Anterior cingulate cortex (tissue), 58 donors: ENCODE measurements at regions not wholly inside any gene's neighbourhood (a gene's known extent, or its start where the extent isn't known, plus 50 kb on each side); places are given as distances from the start of the nearest gene placed in this dataset.
A peak's percentile ranks its signal among the peaks of the same experiment; 100 is the strongest.
"Not testable (repeated sequence)": the region's sequence is repeated elsewhere in the genome, so short reads cannot be mapped to it uniquely, and the experiment has no call there.

ENCODE experiments used
- DNase-seq, 58 donors: peaks; one replicate each; lab custom pipeline; 2025; lab: John Stamatoyannopoulos, UW

DNA sequence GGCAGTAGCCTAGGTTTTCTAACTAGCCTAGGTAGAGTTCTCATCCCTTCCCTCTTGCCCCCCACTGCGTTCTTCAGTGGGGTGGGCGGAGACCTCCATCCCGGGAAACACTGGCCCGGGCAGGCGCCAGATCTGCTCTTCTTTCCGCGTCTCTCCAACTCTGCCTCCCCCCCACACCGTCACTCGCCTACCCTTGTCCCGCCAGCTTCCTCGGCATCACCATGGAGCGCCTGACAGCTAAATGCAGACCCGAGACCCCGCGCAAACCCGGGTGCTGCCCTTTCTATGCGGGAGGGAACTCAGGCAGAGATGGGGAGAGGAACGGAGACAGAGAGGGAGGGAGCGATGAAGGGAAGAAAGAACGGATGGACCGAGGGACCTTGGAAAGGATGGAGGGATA, 1494.8 kb upstream of the DEFB115 start:
- no peak for DNase-seq

DNA sequence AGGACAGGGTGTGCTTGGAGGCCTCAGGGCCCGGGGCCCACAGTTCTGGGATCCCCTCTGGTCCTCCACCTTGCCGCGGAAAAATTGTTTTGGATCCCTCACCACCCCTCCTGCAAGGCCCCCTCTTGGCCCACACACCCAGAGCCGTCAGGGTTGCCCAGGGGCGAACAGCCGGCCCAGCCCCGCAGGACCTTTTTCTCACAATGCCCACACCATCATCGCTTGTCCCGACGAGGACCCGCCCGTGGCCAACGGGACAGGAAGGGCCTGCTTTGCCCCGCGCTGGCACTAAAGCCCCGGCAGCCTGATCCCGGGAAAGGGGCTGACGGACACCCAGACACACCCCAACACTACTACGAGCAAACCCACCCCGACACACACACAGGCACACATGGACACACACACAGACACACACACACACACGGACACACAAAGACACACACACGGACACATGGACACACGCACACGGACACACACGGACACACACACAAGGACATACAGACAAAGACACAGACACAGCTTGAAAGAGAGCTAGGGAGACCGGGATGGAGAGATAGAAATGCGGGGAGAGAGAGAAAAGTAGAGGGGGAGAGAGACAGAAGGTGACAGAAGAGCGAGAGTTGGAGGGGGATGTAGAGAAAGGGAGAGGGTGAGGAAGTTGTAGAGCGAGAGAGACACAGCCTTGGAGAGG, 1493.5 kb upstream of the DEFB115 start:
- no peak for DNase-seq

DNA sequence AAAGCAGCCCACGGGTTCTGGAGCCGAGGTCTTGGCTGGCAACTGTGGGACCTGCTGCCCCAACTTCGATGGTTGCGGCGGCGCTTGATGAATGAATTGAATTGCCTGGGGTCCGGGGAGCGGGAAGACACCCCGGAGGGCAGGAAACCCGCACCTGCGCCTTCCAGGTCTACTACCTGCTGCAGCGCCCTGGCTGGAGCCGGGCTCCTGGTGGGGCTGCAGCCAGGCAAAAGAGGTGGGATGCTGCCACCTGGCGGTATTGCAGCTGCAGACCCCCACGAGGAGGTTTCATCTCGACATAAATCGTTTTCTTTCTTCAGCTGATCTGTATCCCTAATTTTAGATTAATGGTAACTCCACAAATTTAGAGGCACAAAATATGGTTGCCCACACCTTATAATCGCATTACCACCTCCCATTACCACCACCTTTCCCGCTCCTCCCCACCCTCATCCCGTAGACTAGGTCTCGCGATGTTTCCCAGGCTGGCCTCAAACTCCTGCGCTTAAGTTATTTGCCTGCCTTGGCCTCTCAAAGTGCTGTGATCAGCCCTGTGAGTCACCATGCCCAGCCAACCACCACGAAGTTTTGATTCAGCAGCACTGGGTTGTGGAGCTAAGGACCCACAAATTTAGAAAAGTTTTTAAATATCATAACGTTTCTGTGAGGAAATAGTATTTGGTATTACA, 1492.4 kb upstream of the DEFB115 start:
- DNase-seq: peak in 1 of 58 donors; percentile 22

DNA sequence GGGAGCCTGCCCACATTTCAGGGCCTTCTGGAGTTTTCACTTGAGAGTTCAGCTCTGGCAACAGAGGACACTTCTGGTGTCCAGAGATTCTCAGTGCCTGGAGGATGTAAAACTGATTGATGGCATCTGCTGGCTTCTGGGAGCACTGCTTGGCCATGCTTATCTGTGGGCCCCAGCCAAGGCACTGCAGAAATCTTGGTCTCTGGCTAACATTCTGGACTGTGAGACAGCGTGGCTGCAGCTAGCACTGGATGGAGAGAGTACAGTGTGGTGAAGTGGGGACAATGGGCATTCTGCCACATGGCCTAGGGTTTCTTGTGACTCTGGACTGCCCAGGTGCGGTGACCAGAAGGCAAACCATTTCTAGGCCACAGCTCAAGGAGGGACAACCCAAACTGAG, 1479.4 kb upstream of the DEFB115 start:
- DNase-seq: not testable (repeated sequence)

DNA sequence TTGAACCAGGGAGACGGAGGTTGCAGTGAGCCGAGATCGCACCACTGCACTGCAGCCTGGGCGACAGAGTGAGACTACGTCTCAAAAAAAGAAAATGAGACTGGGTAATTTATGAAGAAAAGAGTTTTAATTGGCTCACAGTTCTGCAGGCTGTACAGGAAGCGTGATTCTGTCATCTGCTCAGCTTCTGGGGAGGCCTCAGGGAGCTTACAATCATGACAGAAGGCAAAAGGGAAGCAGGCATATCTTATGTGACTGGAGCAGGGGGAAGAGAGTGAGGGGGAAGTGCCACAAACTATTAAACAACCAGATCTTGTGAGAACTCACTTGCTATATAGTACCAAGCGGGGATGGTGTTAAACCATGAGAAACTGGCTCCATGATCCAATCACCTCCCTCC, 1476.2 kb upstream of the DEFB115 start:
- not testable (repeated sequence) for DNase-seq

DNA sequence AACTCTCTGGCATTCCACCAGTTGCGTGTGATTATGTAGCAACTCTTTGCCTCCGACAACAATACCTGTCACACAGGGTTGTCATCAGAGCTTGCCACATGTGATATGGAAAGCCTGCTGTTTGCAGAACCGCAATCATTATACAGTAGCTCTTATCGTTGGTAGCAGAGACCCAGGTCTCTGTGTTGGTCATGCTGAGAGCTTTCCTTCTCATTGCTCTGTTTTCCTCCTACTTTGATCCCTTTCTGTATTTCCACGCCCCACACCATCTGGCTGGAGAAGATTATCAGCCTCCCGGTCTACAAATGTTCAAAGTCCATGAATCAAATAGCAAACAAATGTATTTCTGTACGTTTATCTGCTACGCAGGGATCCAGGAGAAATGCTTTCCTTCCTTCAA, 1475.6 kb upstream of the DEFB115 start:
- not testable (repeated sequence) for DNase-seq

DNA sequence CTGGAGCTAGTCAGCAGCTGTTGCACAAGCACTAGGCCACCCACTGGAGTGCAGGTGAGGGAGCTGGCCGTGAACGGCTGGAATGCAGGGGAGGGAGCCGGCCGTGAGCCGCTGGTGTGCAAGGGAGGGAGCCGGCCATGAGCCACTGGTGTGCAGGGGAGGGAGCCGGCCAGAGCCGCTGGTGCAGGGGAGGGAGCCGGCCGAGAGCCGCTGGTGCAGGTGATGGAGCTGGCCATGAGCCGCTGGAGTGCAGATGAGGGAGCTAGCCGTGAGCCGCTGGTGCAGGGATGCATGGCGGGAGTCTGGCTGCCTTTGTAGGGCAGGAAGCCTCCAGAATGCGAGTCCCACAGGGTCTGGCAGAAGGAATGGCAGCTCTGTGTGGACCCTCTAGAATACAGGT, 1470.0 kb upstream of the DEFB115 start:
- DNase-seq: not testable (repeated sequence)

DNA sequence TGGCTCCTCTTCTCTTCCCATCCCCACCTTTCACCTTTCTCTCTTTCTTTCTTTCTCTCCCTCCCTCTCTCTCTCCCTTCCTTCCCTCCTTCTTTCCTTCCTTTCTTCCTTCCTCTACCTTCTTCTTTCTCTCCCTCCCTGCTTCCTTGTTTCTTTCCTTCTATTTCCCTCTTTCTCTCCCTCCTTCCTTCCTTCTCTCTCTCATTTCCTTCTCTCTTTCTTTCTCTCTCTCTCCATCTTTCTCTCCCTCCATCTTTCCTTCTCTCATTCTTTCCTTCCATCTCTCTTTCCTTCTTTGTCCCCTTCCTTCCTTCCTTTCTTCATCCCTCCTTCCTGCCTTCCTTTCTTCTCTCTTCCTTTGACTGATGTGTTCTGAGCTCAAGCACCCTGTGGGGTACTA, 1467.0 kb upstream of the DEFB115 start:
- no peak for DNase-seq

DNA sequence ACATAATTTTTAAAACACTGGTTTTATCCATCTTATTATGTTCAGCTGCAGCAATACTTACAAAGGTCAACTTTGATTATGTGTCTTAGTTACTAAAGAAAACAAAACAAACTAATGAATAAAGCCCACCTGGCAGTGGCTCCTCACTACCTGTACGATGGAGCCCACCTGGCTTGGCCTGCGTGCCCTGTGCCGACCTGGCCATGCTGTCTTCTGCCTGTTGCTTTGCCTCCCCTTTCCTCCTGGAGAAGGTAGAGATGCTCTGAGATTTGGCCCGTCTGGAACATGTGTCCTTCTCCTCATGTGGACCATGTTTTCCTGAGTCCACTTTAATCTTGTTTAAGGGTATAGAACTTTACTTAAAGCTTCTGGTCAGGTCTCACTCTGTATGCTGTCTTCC, 1426.0 kb upstream of the DEFB115 start:
- DNase-seq: not testable (repeated sequence)

DNA sequence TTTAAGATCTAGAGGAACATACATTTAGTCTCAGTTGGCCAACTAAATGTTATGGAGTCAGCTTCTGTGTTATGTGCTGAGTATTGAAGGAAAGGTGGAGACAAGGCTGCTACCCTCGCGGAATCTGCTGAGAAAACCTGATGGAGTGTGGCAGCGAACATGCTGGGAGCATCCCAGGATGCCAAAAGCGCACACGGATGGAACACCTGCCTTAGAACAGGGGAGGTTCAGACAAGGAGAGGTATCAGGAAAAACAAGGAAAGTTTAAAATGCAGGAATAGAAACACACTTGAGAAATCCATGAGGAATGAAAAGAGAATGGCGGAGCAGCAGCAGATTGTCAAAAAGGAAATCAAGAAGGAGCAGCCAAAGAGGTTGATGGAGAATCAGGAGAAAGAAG, 1389.5 kb upstream of the DEFB115 start:
- DNase-seq: not testable (repeated sequence)

DNA sequence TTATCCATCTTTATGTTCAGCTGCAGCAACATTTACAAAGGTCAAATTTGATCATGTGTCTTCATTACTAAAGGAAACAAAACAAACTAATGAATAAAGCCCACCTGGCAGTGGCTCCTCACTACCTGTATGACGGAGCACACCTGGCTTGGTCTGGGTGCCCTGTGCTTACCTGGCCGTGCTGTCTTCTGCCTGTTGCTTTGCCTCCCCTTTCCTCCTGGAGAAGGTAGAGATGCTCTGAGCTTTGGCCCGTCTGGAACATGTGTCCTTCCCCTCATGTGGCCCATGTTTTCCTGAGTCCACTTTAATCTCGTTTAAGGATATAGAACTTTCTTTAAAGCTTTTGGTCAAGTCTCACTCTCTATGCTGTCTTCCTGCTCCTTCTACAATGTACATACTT, 1388.8 kb upstream of the DEFB115 start:
- not testable (repeated sequence) for DNase-seq

DNA sequence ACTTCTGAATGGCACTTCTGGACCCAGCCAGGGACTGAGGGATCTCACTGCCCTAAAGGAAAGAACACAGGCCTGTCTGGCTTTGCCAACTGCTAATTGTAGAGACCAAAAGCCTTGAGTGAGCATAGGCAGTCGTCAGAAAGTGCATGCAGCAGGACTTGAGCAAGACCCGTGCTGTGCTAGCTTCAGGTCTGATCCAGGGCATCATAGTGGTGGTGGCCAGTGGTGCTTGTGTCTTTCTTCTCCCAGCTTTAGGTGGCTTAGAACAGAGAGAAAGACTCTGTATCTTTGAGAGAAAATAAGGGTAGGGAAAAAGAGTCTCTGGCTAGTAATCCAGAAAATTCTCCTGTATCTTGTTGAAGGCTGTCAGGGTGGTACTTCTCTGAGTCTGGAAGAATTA, 1385.6 kb upstream of the DEFB115 start:
- not testable (repeated sequence) for DNase-seq

DNA sequence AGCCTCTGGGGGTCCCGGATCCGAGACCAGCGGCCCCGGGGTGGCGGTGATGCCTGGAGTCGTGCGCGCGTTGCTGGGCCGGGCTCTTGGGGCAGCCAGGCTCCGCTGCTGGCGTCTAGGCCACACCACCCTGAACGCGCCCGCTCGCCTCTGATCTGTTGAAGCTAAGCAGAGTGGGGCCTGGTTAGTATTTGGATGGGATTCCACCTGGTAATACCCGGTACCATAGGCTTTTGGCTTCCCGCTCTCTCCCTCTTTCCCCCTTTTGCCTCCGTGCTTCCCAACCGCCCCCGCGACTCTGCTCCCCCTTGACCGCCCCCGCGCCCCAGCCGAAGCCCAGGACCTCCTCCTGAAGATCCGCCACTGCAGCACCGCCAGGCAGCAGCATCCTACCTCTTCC, 1383.5 kb upstream of the DEFB115 start:
- DNase-seq: peak in 6 of 58 donors; percentile 12 to 41 (median 20)

DNA sequence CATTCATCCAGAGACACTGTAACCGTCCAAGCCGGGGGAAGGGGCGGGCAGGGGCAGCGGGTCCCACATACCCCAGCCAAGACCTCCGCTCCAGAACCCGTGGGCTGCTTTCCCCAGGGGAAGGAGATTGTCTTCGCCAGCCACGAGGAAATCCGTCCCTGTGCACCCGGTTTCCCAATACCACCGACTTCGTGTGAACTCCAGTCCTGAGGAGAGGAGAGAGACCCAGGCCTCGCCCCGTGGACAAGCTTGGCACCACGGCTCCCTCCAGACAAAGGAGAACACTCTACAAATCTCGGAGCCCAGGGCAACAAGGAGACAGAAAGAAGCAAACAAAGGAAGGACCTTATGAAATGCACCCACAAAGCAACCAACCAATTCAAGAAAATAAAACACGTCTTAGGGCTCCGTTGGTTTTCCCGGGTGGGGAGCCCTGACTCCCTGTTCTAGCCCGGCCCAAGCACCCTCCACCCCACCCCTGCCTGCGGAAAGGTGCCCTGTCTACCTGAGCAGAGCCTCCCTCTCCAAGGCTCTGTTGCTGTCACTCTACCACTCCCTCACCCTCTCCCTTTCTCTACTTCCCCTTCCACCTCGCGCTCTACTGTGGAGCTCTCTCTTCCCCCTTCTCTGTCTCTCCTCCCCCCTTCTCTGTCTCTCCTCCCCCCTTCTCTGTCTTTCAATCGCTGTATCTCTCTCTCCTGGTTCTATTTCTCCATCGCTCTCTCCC, 1382.8 kb upstream of the DEFB115 start:
- no peak for DNase-seq

DNA sequence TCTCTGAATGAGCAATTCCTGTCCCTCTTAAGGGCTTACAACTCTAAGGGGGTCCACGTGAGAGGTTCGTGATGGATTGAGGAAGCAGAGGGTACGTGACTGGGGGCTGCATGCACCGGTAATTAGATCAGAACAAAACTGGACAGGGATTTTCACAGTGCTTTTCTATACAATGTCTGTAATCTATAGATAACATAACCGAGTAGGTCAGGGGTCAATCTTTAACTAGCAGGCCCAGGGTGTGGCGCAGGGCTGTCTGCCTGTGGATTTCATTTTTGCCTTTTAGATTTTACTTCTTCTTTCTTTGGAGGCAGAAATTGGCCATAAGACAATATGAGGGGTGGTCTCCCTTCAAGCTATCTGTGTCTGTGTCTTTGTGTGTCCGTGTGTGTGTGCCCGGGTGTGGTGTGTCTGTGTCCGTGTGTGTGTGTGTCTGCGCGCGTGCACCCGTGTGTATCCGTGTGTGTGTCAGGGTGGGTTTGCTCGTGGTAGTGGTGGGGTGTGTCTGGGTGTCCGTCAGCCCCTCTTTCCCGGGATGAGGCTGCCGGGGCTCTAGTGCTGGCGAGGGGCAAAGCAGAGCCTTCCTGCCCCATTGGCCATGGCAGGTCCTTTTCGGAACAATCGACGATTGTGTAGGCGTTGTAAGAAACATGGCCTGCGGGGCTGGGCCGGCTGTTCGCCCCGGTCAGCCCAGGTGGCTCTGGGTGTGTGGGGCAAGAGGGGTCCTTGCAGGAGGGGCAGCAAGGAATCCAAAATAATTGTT, 1382.0 kb upstream of the DEFB115 start:
- DNase-seq: not testable (repeated sequence)

DNA sequence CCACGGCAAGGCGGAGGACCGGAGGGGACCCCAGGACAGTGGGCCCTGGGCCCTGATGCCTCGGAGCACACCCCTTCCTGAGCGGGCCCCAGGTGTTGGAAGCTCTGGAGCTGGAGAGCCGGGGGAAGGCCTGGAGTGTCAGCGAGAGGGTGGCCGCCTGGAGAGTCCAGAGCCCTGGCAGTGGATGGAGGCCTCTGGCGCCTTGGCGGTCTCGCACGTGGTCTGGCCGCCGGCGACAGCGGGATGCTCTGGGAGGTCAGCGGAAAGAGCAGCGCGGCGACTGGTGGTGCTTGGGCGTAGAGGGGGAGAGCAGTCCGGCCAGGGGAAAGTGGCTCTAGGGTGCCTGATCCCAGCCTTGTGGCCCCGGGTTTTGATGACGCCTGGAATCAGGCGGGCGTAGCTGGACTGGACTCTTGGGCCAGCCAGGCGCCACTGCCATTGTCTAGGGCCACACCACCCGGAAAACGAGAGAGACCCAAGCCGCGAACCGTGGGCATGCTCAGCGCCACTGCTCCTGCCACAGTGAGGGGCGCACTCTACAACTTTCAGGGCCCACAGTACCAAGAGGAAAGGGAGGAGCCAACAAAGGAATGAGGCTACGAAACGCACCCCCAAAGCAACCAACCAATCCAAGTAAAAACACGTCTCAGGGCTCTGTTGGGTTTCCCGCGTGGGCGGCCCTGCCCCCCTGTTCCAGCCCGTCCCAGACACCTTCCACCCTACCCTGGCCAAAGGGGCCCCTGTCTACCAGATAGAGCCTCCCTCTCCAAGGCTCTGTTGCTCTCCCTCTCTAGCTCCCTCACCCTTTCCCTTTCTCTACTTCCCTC, 1381.2 kb upstream of the DEFB115 start:
- DNase-seq: not testable (repeated sequence)

DNA sequence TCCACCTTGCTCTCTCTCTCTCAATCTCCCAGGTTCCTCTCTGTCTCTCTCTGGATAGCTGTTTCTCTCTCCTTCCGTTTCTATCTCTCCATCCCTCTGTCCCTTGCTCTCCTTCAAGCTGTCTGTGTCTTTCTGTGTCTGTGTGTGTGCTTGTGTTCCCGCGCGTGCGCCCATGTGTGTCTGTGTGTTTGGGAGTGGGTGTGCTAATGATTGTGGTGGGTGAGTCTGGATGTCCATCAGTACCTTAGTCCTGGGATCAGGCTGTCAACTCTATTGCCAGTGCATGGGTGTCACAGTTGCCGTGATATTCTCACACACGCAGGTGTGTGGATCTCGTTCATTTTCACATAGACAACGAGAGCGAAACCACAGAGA, 1380.6 kb upstream of the DEFB115 start:
- DNase-seq: no peak

DNA sequence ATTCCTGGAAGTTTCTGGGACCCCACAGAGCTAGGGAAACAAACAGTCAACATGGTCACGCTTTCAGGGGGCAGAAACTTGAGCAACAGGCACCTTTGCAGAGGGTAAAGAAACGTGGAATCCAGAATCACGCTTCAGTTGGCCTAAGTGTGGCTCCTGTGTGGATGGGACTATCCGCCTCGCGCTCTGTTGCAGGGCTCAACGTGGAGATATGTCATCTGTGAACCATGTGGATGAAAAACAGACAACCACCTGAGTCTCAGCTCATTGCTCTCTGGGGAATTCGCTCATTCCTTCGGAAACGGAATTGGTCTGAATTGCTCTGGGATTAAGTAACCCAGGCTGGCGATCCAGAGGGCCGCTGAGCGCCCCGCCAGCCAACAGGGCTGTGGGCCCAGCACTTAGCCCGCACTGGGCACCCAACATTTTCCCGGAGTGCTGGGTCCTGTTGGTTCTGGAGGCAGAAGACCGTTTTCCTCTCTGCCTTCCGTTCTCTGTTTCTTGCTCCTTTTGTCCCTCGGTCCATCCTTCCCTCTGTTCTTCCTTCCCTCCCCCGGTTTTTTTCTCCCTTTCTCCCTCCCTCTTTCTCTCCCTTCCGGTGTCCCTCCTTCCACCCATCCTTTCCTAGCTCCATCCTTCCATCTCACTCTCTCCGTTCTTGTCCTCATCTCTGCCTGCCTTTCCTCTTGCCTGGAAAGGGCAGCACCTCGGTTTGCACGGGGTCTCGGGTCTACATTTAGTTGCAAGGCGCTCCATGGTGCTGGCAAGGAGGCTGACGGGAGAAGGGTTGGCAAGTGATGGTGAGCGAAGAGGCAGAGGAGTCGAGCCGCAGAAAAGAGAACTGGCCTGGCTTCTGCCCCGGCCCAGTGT, 1379.8 kb upstream of the DEFB115 start:
- DNase-seq: not testable (repeated sequence)

DNA sequence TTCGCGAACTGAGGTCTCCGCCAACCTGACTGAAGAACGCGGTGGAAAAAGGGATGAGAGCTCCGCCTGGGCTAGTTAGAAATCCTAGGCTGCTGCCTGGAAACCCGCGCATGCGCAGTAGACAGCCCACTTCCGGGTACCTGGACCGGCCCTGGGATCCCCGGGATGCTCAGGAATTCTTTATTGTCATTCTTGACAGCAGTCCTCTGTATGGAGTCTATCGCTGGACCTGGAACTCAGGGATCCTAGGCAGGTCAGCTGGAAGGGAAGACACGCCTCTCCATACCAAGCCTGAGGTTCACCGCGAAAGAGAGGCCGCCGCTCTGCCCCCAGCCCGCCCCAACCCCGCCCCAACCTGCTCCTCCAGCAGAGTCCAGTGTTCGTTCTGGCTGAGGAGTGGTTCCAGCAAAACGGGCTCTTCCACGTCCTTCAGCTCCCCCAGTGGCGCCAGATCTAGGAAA, 1379.2 kb upstream of the DEFB115 start:
- DNase-seq: peak in 1 of 58 donors; percentile 42
